HEK293T (cell line): ENCODE measurements at regions not wholly inside any gene's neighbourhood (a gene's known extent, or its start where the extent isn't known, plus 50 kb on each side); places are given as distances from the start of the nearest gene placed in this dataset.

ENCODE experiments used
- CTCF ChIA-PET: fragments of 350-600 bp; formaldehyde crosslinking; extraction: SDS; loops from one replicate; lab custom pipeline; 2021; ENCODE audit warnings: antibody characterized with exemption, inconsistent platforms; lab: Yijun Ruan, JAX
- POLR2A ChIA-PET: fragments of 350-600 bp; formaldehyde crosslinking; extraction: SDS; loops from one replicate; lab custom pipeline; 2020; ENCODE audit warnings: antibody characterized with exemption, inconsistent platforms; lab: Yijun Ruan, JAX
- DNase-seq: peaks from one replicate; pipeline ENCODE4 v3.0.0; 2012; ENCODE audit warnings: mixed read lengths; ENCODE audit errors: extremely low spot score
- ARNT ChIP-seq: fragments of 450-650 bp; IDR thresholded peaks from 2 replicates; pipeline ENCODE4 v1.6.1; 2017; ENCODE audit warnings: mild to moderate bottlenecking
- BHLHE40 ChIP-seq: fragments of 450-650 bp; IDR thresholded peaks from 2 replicates; pipeline ENCODE4 v1.6.1; 2016; ENCODE audit warnings: mild to moderate bottlenecking, moderate library complexity, borderline replicate concordance
- CTBP1 ChIP-seq: fragments of 450-650 bp; IDR thresholded peaks from 2 replicates; pipeline ENCODE4 v1.6.1; 2016; ENCODE audit warnings: borderline replicate concordance
- ELF4 ChIP-seq: fragments of 450-650 bp; IDR thresholded peaks from 2 replicates; pipeline ENCODE4 v1.6.1; 2017; ENCODE audit warnings: antibody characterized with exemption
- FOXA1 ChIP-seq: fragments of 450-650 bp; IDR thresholded peaks from 2 replicates; pipeline ENCODE4 v1.6.1; 2016; ENCODE audit warnings: mild to moderate bottlenecking
- FOXK2 ChIP-seq: fragments of 450-650 bp; IDR thresholded peaks from 2 replicates; pipeline ENCODE4 v1.6.1; 2016; ENCODE audit warnings: mild to moderate bottlenecking
- FOXM1 ChIP-seq: fragments of 450-650 bp; IDR thresholded peaks from 2 replicates; pipeline ENCODE4 v1.6.1; 2017; ENCODE audit warnings: mild to moderate bottlenecking, borderline replicate concordance
- HDGF ChIP-seq: fragments of 450-650 bp; IDR thresholded peaks from 2 replicates; pipeline ENCODE4 v1.6.1; 2017; ENCODE audit warnings: antibody characterized with exemption, borderline replicate concordance
- L3MBTL2 ChIP-seq: fragments of 450-650 bp; conservative IDR thresholded peaks from 2 replicates; pipeline ENCODE4 v1.6.1; 2016; ENCODE audit warnings: mild to moderate bottlenecking
- LEF1 ChIP-seq: fragments of 450-650 bp; IDR thresholded peaks from 2 replicates; pipeline ENCODE4 v1.6.1; 2017; ENCODE audit warnings: mild to moderate bottlenecking, borderline replicate concordance
- NFRKB ChIP-seq: fragments of 450-650 bp; IDR thresholded peaks from 2 replicates; pipeline ENCODE4 v1.6.1; 2016; ENCODE audit warnings: mild to moderate bottlenecking, moderate library complexity
- SP1 ChIP-seq: fragments of 450-650 bp; IDR thresholded peaks from 2 replicates; pipeline ENCODE4 v1.6.1; 2017
- SUZ12 ChIP-seq: fragments of 450-650 bp; IDR thresholded peaks from 2 replicates; pipeline ENCODE4 v1.6.1; 2016; ENCODE audit warnings: mild to moderate bottlenecking
- TARDBP ChIP-seq: fragments of 450-650 bp; IDR thresholded peaks from 2 replicates; pipeline ENCODE4 v1.6.1; 2016
- ZNF384 ChIP-seq: fragments of 450-650 bp; IDR thresholded peaks from 2 replicates; pipeline ENCODE4 v1.6.1; 2016
- TF ChIP-seq, protein P1 (sequence below): fragments of 450-650 bp; IDR thresholded peaks from 2 replicates; pipeline ENCODE4 v1.6.1; 2016

DNA sequence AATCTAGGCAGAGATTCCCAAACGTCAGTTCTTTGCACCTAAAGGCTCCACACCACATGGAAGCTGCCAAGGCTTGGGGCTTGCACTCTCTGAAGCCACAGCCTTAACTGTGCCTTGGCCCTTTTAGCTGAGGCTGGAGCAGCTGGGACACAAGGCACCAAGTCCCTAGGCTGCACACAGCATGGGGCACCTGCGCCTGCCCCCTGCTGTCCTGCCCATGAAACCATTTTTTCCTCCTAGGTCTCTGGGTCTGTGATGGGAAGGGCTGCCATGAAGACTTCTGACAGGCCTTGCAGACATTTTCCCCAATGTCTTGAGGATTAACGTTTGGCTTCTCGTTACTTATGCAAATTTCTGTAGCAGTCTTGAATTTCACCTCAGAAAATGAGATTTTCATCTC, 241.5 kb downstream of the OSR1 start:
- CTCF ChIA-PET: no interaction called here
- POLR2A ChIA-PET: no interaction called here
- TF ChIP-seq, protein P1, sequence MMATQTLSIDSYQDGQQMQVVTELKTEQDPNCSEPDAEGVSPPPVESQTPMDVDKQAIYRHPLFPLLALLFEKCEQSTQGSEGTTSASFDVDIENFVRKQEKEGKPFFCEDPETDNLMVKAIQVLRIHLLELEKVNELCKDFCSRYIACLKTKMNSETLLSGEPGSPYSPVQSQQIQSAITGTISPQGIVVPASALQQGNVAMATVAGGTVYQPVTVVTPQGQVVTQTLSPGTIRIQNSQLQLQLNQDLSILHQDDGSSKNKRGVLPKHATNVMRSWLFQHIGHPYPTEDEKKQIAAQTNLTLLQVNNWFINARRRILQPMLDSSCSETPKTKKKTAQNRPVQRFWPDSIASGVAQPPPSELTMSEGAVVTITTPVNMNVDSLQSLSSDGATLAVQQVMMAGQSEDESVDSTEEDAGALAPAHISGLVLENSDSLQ: no peak

DNA sequence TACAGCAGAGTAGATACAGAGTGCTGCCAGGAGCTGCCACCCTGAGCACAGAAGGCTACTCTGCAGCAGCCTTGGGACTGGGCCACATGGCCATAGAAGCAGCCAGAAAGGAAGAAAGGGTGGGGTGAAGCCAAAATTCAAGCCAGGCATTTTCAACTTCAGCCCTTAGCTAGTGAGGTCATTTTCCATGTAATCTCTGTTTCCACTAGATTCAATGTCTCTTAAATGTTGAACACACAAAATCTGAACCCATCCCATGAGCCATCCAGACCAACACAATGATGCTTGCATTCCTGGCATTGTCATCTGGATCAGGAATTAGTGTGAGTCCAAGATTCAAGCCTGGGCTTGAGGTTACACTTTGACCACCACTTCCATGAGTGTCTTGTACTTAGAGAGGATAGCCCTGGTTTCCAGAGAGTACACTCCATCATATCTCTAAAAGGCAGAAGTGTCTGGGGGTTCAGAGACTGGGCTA, 243.6 kb downstream of the OSR1 start:
- POLR2A ChIA-PET: no interaction called here
- no peak for DNase-seq
- CTCF ChIA-PET: no interaction called here
- TF ChIP-seq CTBP1 (no peak), SP1 (no peak), FOXK2 (no peak), SUZ12 (no peak), FOXM1 (no peak), LEF1 (no peak), ELF4 (no peak), HDGF (no peak), NFRKB (no peak), BHLHE40 (no peak), ARNT (no peak), TARDBP (no peak), FOXA1 (no peak), L3MBTL2 (no peak)
- TF ChIP-seq, protein P1: no peak

More for the DNA sequence above, 241.5 kb downstream of the OSR1 start:
- DNase-seq: no peak

DNA sequence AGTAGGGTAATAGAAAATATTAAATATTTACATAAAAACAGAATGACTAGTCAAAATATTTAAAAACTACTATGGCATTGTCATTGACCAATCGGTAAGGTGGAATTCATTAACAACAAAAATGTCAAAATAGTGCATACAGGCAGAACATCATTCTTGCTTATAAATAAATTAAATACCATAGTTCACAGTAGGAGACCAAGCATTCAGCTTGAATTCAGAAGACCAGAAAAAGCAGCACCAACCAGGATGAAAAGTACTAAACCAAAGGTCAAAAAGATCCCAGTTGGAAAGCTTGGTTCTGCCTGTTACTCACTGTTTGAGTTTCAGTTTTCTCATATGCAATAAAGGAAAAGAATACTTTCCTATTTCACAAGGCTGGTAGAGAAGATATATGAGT, 244.3 kb downstream of the OSR1 start:
- POLR2A ChIA-PET: no interaction called here
- CTCF ChIA-PET: no interaction called here
- TF ChIP-seq SP1 (no peak), FOXM1 (no peak), CTBP1 (no peak)
- no peak for DNase-seq

DNA sequence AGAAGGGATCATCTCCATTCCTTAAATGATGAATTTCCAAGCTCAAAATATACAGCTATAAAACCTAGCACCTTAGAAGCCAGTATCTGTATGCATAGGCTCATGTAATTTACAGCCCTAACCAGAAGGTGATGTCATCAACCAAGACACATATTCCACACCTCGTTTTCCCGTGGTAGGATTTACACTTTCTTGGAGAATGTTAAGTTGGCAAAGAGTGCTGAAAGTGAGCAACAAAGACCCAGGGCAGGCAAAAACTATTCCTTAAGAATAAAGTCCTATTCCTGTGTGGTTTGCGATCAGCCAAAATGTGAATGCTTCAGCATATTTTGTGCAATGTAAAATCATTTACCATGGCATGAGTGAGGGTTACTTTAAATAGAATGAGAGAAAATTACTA, 247.1 kb downstream of the OSR1 start:
- TF ChIP-seq TARDBP: no peak
- no peak for TF ChIP-seq ZNF384
- TF ChIP-seq ELF4: no peak
- TF ChIP-seq FOXK2: no peak
- TF ChIP-seq L3MBTL2: no peak
- TF ChIP-seq, protein P1: no peak
- DNase-seq: no peak
- POLR2A ChIA-PET: no interaction called here
- CTCF ChIA-PET: no interaction called here

DNA sequence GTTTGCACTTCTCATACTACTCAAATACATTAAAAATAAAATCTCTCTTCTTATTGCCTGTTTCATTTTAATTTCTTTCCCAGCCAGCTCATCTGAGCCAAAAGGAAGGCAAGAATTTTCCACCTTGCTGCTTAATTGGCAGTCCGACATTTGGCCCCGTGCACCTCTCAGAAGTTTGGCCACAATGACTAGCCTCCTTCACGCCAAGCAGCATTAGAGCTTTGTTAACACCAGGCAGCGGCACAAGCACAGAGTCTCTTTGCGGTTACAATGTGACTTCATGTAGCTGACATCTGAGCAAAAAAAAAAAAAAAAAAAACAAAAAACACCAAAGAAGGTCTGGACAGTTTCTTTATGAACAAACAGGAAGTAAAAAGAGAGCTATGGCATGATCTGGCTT, 248.9 kb downstream of the OSR1 start:
- ChIA-PET POLR2A (no interaction called here), CTCF (no interaction called here)
- DNase-seq: no peak
- TF ChIP-seq ZNF384 (no peak), FOXA1 (no peak), ARNT (no peak), HDGF (no peak)

DNA sequence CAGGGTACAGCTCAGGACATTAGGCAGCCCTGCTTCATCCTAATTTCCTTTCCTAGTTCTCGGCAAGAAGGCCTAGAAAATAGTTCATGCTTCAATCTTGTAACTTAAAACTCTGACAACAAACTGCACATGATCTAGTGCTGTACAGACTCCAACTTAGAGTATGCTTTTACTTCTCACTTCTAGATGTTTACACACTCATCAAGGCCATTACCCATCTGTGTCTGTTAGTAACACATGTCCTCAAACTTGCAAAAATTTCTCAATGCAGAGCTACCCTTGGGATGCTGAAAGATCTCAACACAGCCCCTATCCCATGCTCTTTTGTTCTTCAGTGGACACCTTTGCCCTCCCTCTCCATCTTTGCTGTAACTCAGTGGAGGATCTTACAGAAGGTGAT, 252.0 kb downstream of the OSR1 start:
- TF ChIP-seq FOXM1: no peak
- CTCF ChIA-PET: no interaction called here
- POLR2A ChIA-PET: no interaction called here
- DNase-seq: no peak

DNA sequence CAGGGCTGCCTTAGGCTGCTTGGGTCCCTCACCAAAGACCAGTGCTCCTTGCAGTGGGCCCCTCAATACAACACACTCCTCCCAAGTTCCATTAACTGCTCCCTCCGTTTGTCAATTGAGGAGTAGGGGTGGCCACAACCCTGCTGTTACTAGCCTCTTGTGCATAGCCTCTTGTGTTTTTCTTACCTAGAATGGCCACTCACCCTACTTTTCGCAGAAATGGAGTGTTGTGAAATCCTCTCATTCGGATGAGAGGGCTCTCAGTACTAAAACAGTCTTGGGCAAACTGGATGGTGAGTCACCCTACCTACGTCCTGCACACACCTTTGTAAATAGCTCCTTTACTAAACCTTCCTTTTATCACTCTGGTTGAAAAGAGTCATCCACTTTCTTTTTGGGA, 253.9 kb downstream of the OSR1 start:
- POLR2A ChIA-PET: no interaction called here
- CTCF ChIA-PET: no interaction called here
- DNase-seq: no peak
- TF ChIP-seq ZNF384 (no peak), FOXA1 (no peak), HDGF (no peak), SUZ12 (no peak), L3MBTL2 (no peak), FOXM1 (no peak), TARDBP (no peak), BHLHE40 (no peak), ELF4 (no peak), CTBP1 (no peak), ARNT (no peak), SP1 (no peak), NFRKB (no peak), LEF1 (no peak), FOXK2 (no peak)
- TF ChIP-seq, protein P1: no peak
